ENCODE measurements at regions not wholly inside any gene's neighbourhood (a gene's known extent, or its start where the extent isn't known, plus 50 kb on each side); places are given as distances from the start of the nearest gene placed in this dataset.

DNA sequence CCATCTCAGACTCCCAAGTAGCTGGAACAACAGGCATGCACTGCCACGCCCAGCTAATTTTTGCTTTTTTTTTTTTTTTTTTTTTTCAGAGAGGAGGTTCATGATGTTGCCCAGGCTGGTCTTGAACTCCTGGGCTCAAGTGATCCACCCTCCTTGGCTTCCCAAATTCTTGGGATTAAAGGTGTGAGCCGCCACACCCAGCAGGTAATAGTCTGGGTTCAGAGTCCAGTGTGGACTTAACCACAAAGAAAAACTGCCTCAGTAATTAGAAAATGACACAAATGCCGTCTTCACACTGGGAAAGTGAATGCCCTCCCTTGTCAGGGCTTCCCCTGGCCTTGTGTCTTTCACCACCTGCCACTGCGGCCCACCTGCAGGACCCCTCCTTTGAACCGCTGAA, 101.1 kb downstream of the RAB11FIP2 start:
- TF ChIP-seq, protein P1, sequence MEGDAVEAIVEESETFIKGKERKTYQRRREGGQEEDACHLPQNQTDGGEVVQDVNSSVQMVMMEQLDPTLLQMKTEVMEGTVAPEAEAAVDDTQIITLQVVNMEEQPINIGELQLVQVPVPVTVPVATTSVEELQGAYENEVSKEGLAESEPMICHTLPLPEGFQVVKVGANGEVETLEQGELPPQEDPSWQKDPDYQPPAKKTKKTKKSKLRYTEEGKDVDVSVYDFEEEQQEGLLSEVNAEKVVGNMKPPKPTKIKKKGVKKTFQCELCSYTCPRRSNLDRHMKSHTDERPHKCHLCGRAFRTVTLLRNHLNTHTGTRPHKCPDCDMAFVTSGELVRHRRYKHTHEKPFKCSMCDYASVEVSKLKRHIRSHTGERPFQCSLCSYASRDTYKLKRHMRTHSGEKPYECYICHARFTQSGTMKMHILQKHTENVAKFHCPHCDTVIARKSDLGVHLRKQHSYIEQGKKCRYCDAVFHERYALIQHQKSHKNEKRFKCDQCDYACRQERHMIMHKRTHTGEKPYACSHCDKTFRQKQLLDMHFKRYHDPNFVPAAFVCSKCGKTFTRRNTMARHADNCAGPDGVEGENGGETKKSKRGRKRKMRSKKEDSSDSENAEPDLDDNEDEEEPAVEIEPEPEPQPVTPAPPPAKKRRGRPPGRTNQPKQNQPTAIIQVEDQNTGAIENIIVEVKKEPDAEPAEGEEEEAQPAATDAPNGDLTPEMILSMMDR (IDR thresholded peaks at IDR 0.05), result no peak
- TF ChIP-seq POLR2A (IDR thresholded peaks at IDR 0.05), result no peak
